ENCODE measurements at regions not wholly inside any gene's neighbourhood (a gene's known extent, or its start where the extent isn't known, plus 50 kb on each side); places are given as distances from the start of the nearest gene placed in this dataset.

DNA sequence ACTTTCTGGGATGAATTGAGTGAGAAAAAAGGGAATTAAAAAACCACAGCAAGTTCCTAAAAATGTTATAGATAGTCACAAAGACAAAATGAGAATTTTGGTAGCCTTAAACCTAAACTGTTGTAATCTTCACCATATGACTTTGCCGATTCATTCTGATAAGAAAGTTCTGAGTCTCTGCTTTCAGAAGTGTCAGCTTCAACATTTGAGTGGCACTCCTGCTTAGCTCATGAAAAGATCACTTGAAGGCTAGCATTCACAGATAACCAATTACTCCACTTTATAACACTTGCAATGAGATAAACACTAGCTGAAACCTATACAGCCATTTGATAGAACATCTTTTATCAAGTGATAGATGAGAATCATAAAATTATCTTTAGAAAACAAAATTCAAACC is 288.1 kb upstream of the POU1F1 start:
- H3K4me3 ChIP-seq (ENCODE audit: low read depth, low read length), result no peak overlapping the region
- DNase-seq (ENCODE audit: low read depth), result no peak
- TF ChIP-seq, protein P1, sequence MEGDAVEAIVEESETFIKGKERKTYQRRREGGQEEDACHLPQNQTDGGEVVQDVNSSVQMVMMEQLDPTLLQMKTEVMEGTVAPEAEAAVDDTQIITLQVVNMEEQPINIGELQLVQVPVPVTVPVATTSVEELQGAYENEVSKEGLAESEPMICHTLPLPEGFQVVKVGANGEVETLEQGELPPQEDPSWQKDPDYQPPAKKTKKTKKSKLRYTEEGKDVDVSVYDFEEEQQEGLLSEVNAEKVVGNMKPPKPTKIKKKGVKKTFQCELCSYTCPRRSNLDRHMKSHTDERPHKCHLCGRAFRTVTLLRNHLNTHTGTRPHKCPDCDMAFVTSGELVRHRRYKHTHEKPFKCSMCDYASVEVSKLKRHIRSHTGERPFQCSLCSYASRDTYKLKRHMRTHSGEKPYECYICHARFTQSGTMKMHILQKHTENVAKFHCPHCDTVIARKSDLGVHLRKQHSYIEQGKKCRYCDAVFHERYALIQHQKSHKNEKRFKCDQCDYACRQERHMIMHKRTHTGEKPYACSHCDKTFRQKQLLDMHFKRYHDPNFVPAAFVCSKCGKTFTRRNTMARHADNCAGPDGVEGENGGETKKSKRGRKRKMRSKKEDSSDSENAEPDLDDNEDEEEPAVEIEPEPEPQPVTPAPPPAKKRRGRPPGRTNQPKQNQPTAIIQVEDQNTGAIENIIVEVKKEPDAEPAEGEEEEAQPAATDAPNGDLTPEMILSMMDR (IDR thresholded peaks at IDR 0.05; ENCODE audit: insufficient read depth, low read length, poor library complexity, severe bottlenecking), result no peak
- no peaks in the 10 kb centered on the region for H3K36me3 ChIP-seq (ENCODE audit: control insufficient read depth, insufficient read depth, low read length)
- H3K27me3 ChIP-seq (ENCODE audit: control insufficient read depth, insufficient read depth, low read length), result no peaks in the 10 kb centered on the region

DNA sequence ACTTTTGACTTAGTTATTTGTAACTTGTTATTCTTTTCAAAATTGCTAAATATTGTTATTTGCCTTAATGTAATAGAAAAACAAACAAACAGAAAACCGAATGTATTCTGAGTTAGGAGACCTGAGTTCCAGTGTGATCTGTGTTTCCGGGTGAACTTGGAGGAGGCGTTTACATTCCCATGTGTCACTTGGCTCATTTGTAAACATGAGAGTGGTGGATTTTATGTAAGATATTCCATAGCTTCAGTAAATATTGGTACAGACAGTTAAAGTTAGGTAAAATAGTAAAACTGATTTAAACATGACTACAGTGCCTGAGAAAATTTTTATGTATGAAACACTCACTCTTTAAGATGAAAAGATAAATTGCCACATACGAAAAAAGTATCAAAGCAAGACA is 287.3 kb upstream of the POU1F1 start:
- H3K4me3 ChIP-seq (ENCODE audit: low read depth, low read length), result no peak overlapping the region
- H3K36me3 ChIP-seq (ENCODE audit: control insufficient read depth, insufficient read depth, low read length), result no peaks in the 10 kb centered on the region
- H3K27me3 ChIP-seq (ENCODE audit: control insufficient read depth, insufficient read depth, low read length), result no peaks in the 10 kb centered on the region
- TF ChIP-seq, protein P1 (IDR thresholded peaks at IDR 0.05; ENCODE audit: insufficient read depth, low read length, poor library complexity, severe bottlenecking), result no peak
- DNase-seq (ENCODE audit: low read depth), result no peak

DNA sequence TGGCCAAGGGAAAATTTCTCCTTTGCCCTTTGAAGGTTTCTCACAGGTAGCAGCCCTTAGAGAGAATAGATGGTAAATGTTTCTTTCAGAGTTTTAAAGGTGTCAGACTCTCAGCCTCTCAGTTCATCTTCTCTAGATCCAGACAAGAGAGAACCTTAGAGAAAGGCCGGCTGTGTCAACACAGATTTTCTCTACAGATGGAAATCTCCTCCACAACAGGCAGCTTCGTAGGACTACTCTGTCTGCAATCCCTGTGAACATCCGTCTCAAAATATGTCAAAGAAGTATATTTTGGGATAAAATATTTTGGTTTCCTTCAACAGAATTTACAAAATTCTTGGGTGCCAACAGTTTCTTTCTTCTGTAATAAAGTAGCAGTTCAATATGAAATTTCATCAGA is 282.1 kb upstream of the POU1F1 start:
- TF ChIP-seq, protein P1 (IDR thresholded peaks at IDR 0.05; ENCODE audit: insufficient read depth, low read length, poor library complexity, severe bottlenecking), result no peak
- Histone ChIP-seq H3K36me3 (ENCODE audit: control insufficient read depth, insufficient read depth, low read length) (no peaks in the 10 kb centered on the region), H3K4me3 (ENCODE audit: low read depth, low read length) (no peak overlapping the region), H3K27me3 (ENCODE audit: control insufficient read depth, insufficient read depth, low read length) (no peaks in the 10 kb centered on the region)
- DNase-seq (ENCODE audit: low read depth), result no peak

DNA sequence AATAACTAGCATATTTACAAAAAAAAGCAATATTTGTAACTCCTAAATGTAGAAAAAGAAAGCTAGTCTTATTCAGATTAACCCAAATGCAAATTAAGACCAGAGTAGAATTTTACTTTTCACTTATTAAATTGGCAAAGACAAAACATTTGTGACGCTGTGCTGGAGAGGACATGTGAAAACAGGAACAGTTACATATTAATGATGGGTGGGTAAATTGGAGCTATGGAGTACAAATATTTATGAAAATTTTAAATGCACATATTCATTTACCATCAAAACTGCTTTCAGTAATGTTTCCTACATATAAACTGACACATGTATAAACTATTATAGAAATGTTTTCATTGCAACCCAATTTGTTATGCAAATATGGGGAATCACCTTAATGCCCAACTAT is 278.9 kb upstream of the POU1F1 start:
- H3K4me3 ChIP-seq (ENCODE audit: low read depth, low read length), result no peak overlapping the region
- no peak for DNase-seq (ENCODE audit: low read depth)
- TF ChIP-seq, protein P1 (IDR thresholded peaks at IDR 0.05; ENCODE audit: insufficient read depth, low read length, poor library complexity, severe bottlenecking), result no peak

DNA sequence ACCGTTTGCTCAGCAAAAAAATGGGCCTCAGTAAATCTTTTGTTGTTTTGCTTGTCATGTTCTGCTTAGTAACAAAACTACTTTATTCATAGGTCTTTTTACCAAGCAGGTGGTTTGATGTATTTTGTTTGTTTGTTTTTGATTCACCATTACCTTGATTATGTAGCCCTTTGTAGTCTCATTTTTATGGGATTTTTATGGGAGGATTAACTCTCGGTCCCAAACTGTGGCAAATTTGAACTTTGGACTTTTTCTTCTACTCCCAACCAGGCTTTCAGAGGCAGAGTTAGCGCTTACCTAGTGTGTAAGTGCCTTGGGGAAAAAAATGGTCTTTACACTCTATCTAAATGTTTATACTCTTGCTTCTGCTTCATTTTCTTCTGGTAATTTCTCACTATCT is 276.7 kb upstream of the POU1F1 start:
- Histone ChIP-seq H3K36me3 (ENCODE audit: control insufficient read depth, insufficient read depth, low read length) (no peaks in the 10 kb centered on the region), H3K27me3 (ENCODE audit: control insufficient read depth, insufficient read depth, low read length) (no peaks in the 10 kb centered on the region), H3K4me3 (ENCODE audit: low read depth, low read length) (no peak overlapping the region)
- TF ChIP-seq, protein P1 (IDR thresholded peaks at IDR 0.05; ENCODE audit: insufficient read depth, low read length, poor library complexity, severe bottlenecking), result no peak
- DNase-seq (ENCODE audit: low read depth), result no peak

More for the DNA sequence above, 278.9 kb upstream of the POU1F1 start:
- Histone ChIP-seq H3K27me3 (ENCODE audit: control insufficient read depth, insufficient read depth, low read length) (no peaks in the 10 kb centered on the region), H3K36me3 (ENCODE audit: control insufficient read depth, insufficient read depth, low read length) (no peaks in the 10 kb centered on the region)

DNA sequence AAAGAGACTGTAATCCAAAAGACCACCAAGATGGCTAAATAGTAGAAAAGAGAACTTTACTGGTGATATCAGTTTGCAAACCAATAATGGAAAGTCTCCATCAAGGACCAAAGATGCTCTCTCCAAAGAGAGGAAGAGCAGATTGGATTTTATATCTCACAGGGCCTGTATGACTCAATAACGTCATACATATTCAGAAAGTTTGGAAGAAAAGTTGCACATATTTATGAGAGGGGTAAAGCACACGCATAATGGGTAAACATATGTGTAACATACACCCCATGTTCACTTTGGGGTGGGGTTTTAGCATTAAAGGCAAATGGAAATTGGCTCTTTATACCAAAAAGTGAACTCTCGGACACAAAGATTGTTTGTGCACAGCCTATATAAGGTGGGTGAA is 274.5 kb upstream of the POU1F1 start:
- H3K27me3 ChIP-seq (ENCODE audit: control insufficient read depth, insufficient read depth, low read length), result no peaks in the 10 kb centered on the region
- TF ChIP-seq, protein P1 (IDR thresholded peaks at IDR 0.05; ENCODE audit: insufficient read depth, low read length, poor library complexity, severe bottlenecking), result no peak
- H3K36me3 ChIP-seq (ENCODE audit: control insufficient read depth, insufficient read depth, low read length), result no peaks in the 10 kb centered on the region
- DNase-seq (ENCODE audit: low read depth), result no peak
- no peak overlapping the region for H3K4me3 ChIP-seq (ENCODE audit: low read depth, low read length)

Data from kidney epithelial cell (primary cell).